GM23248 (cell line): ENCODE measurements at regions not wholly inside any gene's neighbourhood (a gene's known extent, or its start where the extent isn't known, plus 50 kb on each side); places are given as distances from the start of the nearest gene placed in this dataset.

ENCODE experiments used
- EZH2 ChIP-seq: fragments of 200-600 bp; sonication (generic); IDR thresholded peaks from 2 replicates; pipeline ENCODE4 v1.6.1; 2018; ENCODE audit warnings: antibody characterized with exemption, mild to moderate bottlenecking; ENCODE audit not compliant: insufficient read depth, poor library complexity, severe bottlenecking
- EZH2phosphoT487 ChIP-seq: fragments of 200-600 bp; sonication (generic); IDR thresholded peaks from 2 replicates; pipeline ENCODE4 v1.6.1; 2018; ENCODE audit warnings: antibody characterized with exemption, moderate library complexity, mild to moderate bottlenecking, low read depth; ENCODE audit not compliant: insufficient read depth

GRCh38 chr7:34523226-34523918 is 134.6 kb upstream of the NPSR1 start:
- no peak for TF ChIP-seq EZH2
- TF ChIP-seq EZH2phosphoT487, result no peak
